22Rv1 (cell line): ENCODE measurements at regions not wholly inside any gene's neighbourhood (a gene's known extent, or its start where the extent isn't known, plus 50 kb on each side); places are given as distances from the start of the nearest gene placed in this dataset.

Source experiments
- H3K27ac ChIP-seq: fragments of 450-650 bp; 2 replicates; pipeline ENCODE4 v1.5.1; 2017
- CTCF ChIP-seq: fragments of 450-650 bp; IDR thresholded peaks from 2 replicates; pipeline ENCODE4 v1.5.1; 2017; ENCODE audit warnings: mild to moderate bottlenecking
- ZFX ChIP-seq: fragments of 450-650 bp; IDR thresholded peaks from 2 replicates; pipeline ENCODE4 v1.6.1; 2017; ENCODE audit warnings: antibody characterized with exemption, borderline replicate concordance

GRCh38 chr16:72530434-72530833 is 358.5 kb upstream of the PMFBP1 start:
- no peak overlapping the region for H3K27ac ChIP-seq
- TF ChIP-seq ZFX (no peak), CTCF (no peak)

- H3K27ac ChIP-seq, result no peak overlapping the region
- no peak for TF ChIP-seq CTCF
- TF ChIP-seq ZFX, result no peak
Measured at GRCh38 chr16:72523087-72523486, 351.1 kb upstream of the PMFBP1 start.

GRCh38 chr16:72517154-72517553 is 345.2 kb upstream of the PMFBP1 start:
- TF ChIP-seq ZFX, result no peak
- TF ChIP-seq CTCF, result no peak
- no peak overlapping the region for H3K27ac ChIP-seq

GRCh38 chr16:72511171-72511570 is 339.2 kb upstream of the PMFBP1 start:
- no peak overlapping the region for H3K27ac ChIP-seq
- no peak for TF ChIP-seq CTCF
- no peak for TF ChIP-seq ZFX

- no peak overlapping the region for H3K27ac ChIP-seq
- TF ChIP-seq ZFX (no peak), CTCF (no peak)
Measured at GRCh38 chr16:72508191-72508590, 336.2 kb upstream of the PMFBP1 start.

- TF ChIP-seq CTCF (no peak), ZFX (no peak)
- no peak overlapping the region for H3K27ac ChIP-seq
Measured at GRCh38 chr16:72502594-72503005, 330.6 kb upstream of the PMFBP1 start.

GRCh38 chr16:72501739-72502593 is 330.0 kb upstream of the PMFBP1 start:
- TF ChIP-seq ZFX, result no peak
- TF ChIP-seq CTCF, result peak; percentile 94
- H3K27ac ChIP-seq, result no peak overlapping the region
